HK-2 (cell line): ENCODE measurements at regions not wholly inside any gene's neighbourhood (a gene's known extent, or its start where the extent isn't known, plus 50 kb on each side); places are given as distances from the start of the nearest gene placed in this dataset.

Experiments used
- DNase-seq: peaks from one replicate; pipeline ENCODE4 v3.0.0-alpha.2; 2018; ENCODE audit not compliant: unreplicated experiment

DNA sequence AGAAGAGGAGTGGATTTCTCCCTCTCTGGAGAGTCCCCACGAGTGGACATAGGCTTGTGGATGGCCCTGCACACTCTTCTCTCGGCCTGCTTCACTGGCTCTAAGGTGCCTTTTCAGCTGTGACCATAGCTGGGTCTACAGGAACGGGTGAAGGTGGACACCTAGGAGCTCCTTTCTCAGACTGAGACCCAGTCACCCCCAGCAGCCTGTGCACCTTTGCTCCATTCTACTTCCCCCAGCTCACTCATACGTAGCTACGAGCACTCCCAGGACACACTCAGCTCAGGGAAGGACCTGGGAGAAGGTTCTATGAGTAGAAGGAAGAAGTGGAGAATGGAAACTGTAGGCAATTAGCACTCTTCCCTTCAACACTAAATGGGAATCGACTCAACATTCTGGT is 272.0 kb upstream of the KLF6 start:
- DNase-seq, result no peak

DNA sequence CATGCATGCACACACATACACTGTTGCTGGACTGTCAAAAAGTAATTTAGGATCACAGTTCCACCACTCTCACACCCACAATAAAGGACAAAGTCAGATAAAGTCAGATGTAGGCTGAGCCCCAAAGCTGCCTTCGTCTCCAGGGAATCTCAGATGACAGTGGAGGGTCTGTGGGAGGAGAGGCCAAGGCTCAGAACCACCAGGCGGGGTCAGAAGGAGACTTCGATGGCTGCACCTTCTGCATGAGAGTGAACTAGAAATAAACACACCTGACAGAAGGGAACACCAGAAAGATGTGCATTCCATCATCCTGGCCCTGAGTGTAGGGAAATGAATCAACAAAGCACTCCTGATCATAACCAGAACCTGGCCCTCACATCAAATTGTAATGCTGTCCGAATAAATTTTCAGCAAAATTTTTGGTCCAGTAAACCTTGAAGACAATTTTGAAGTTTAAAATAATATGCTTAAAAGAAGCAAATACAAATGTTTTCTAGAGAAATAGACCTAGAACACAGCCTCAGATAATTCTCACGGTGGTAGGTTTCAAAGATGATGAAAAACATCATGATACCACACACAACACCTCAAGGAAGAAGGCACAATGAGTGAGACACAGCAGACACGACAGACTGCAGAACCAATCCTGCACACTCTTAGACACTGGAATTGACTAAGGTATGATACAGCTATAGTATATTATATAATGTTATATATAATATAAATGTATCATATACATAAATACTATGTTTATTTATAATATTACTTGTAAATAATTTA is 269.8 kb upstream of the KLF6 start:
- DNase-seq, result no peak

DNA sequence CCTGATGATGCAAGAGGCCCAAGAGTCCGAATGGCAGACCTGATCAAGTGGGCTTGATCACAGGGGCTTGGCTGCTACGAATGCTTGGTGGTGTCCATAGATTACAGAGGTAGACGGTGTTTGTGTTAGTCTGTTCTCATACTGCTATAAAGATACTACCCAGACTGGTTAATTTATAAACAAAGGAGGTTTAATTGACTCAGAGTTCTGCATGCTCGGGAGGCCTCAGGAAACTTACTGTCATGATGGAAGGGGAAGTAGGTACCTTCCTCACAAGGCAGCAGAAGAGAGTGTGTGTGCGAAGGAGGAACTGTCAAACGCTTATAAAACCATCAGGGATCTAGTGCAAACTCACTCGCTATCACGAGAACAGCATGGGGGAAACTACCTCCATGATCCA is 268.9 kb upstream of the KLF6 start:
- no peak for DNase-seq

DNA sequence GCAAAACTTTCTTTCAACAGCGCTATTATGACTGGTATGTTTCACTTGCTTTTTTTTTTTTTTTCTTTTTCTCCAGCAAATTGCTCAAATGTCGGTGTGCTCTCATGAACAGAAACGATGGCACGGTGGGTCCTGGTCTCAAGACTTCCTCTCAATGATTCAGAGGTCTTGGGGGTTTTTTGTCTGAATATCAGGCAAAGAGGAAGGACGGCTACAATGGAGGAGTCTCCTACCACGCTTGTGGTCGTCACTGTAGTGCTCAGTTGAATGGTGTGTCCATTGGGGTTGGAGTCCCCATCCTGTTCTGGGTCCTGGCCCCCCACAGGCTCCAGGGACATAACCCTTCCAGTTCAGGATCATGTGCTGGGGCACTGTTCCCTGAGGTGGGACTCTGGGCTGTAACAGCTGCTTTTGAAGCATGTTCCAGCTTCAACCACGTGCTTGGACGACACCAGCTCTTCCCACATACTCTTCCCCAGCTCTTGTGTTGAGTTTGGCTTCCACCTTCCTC is 266.7 kb upstream of the KLF6 start:
- no peak for DNase-seq

DNA sequence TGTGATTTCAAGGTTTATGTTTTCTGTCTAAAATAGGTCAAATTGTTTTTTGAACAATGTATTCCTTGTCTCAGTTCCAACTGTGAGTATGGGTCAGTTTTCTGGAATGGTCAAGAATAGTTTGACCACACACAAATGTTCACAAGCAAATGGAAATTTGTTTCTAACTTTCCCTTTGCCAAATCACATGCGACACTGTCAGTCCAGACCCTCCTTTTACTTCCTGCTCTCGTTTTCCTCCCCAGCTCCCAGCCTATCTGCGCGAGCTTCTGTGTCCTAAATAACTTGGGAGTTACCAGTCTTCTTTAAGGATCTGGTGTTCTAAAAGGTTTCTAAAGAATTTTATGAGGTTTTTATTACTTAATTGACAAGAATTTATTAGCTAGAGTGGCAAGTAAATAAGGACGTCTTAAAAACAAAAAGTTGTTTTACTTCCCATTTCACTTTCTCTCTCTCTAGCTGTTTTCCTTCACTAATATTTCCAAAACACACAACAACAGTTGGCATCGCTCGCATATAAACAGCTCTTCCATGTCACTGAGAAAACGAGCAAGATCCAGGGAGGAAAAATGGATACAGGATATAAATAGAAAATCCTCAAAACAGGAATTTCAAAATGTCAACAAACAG is 266.1 kb upstream of the KLF6 start:
- DNase-seq, result no peak

DNA sequence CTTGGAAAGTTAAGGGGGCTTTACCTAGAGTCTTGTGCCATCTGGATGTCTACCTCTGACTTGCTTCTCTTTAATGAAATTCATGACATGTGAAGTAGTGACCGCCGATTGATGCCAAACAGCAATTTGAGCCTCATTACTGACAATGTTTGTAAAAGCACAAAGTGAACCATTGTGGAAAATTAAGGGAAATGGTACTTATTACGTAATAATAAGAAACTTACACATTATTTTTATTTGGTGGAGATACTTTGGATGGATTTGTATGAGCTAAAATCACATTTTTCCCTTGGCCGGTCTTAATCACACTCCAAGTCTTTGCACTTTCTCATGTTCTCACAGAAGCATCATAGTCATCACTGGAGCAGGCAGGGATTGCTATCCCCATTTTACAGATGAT is 265.1 kb upstream of the KLF6 start:
- no peak for DNase-seq

DNA sequence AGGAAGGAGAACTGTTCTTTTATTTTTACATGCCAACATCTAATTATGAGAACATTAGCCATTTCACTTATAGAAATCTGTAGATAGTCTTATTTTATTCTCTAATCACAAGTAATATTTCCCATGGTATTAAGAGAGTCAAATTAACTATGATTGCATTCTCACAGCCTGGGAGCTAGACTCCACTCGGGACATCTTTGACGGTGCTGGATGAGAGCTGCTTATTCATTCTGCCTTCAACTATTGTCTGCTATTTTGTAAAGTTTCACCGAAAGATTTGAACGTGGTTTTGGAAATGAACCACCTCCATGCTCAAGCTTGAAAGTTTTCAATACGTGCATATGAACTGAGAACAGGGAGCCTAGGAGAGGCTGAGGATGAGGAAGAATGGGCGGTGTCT is 264.3 kb upstream of the KLF6 start:
- no peak for DNase-seq

DNA sequence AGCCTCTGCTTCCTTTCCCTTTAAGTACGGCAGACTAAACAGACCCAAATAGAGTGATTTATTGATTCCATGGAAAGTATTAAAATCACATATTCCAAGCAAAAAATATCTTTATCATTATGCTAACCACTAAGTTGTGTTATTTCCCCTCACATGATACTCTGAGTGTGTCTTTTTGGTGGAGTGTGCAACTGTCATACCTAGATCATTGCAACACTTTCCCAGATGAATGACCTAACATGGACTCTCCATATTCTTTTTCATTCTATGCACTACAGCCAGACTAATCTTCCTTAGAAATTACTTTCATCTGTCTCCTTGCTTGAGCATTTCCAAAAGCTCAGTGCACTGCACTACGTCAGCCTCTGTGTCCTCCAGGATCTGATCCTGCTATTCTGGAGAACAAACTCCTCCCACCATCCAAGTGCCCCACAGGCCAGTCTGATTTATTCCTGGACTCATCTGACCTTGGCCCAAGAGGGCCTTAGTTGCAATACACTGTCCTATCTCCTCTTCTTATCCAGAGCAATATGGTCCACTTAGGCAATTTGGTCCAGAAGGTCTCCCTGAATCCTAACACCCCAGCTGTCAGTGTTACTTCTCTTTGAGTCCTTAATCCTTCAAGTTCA is 263.3 kb upstream of the KLF6 start:
- DNase-seq, result no peak

DNA sequence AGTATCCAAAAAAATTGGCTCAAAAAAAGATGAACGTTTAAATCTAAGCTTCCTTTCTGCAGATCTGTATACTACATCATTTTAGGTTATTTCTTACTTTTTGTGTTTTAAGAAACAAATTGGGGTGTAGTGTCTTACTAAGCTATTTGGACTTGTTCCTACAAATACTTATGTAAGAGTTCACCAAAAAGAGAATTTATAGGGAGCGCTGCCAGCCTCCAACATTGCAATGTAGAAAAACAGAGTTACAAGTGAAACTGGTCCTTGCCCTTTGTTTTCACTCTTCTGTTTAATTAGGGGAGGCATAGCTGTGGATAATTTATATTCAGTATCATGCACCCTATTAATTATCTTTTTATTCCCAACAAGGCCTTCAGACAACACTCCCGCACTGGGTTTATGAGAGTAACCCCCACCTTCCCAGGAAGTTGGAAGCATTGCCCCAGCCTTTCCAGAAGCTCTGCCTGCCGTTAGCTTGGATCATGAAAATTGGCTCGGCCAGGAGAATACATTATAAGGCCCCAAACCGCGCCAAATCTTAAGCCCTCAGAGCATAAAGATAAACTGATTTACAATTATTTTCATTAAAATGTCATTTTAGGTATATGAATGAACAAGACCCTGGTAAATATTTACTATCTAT is 261.8 kb upstream of the KLF6 start:
- DNase-seq, result no peak

DNA sequence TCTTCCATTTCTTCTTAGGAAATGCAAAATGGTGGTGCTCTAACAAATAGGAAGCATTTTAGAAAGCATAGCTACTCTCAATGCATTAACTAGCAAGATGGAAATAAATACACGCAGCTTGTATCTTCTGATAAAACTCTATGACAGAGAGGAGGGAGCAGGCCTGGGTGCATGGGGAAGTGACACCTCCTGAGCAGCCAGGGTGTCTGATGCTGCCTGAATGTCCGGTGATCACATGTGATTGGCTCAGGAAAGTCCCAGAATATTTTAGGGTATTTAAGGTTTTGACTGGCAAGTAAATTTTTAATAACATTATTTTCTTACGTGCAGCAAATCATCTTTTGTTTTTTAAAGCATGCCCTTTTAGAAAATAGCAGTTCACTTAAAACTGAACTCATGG is 261.0 kb upstream of the KLF6 start:
- DNase-seq, result no peak

DNA sequence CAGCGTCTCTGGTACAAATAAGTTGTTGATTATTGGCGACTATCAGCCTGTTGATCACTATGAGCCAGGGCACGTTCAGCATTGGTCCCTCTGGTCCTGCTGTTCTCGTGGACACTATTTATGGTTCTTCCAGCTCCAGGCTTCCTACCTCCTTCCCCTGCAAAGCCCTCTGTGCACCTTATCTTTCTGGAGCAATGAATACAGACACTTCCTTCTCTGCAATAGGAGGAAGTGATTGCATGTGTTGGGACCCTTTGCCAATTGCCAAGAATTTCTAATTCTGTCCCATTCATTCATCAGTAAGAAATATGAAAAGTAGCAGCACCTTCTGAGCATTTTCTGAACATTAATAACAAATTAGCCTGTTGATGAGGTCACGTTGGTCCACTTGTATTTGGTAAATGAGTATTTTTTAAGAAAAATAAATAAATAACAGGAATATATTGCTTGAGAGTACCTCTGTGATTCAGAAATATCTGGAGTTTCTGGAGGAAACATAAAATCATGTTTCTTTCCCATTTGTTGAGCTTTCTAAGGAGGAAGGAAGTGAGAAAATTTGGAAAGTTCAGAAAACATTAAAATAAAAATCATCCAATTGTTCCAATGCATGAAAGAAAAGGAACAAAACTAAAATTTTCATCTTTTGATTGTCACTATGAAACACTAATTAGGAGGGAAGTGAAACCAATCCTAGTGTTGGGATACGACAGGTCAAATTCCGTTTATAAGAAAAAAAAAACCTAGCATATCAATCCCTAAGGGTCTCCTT is 259.1 kb upstream of the KLF6 start:
- no peak for DNase-seq

DNA sequence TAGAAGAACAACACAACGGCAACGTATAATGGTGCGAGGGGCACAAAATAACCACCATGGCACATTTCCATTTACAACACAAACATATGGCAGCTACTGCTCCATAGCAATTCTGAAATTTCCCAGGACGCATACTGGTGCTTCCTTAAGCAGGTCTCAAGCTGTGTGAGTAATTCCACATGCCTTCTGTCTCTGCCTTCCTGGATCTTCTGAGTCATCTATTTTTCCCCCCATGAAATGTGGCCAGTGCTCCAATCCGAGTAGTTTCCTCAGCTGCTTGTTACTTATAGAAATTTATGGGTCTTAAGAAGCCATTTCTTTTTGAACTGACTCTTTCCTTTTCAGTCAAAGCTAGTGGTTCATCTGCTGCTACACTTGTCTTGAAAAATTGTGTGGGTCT is 256.6 kb upstream of the KLF6 start:
- DNase-seq, result no peak

DNA sequence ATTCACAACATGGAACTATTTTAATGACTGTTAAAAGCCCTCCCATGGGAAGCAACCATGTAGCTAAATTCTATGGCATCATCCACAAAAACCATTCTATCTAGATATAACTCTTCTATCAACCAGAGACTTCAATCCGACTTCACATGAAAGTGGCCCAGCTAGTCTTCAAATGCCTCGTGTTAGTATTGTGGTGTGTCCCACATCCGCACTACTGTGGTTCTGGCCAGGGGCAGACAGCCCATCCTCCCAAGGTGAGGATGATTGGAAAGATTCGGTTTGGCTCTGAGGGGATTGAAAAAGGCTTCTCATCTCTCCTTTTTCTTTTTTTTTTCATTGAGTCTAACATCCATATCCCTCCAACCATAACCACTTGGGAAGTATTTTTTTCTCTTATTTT is 253.0 kb upstream of the KLF6 start:
- no peak for DNase-seq

DNA sequence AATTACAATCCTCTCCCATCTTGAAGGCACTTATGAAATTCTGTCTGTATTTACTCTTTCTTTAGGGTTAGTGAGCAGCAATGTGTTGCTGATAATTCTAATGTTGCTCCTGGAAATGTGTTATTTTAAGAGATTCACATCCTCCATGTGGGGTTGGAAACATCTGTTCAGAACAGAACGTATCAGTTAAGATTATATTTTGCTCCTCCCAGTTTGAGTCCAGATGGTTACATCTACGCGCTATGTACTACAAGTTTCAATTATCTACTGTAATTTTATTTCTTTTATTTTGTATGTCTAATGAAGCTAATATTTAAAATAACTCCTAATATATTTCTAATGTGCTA is 250.6 kb upstream of the KLF6 start:
- no peak for DNase-seq

DNA sequence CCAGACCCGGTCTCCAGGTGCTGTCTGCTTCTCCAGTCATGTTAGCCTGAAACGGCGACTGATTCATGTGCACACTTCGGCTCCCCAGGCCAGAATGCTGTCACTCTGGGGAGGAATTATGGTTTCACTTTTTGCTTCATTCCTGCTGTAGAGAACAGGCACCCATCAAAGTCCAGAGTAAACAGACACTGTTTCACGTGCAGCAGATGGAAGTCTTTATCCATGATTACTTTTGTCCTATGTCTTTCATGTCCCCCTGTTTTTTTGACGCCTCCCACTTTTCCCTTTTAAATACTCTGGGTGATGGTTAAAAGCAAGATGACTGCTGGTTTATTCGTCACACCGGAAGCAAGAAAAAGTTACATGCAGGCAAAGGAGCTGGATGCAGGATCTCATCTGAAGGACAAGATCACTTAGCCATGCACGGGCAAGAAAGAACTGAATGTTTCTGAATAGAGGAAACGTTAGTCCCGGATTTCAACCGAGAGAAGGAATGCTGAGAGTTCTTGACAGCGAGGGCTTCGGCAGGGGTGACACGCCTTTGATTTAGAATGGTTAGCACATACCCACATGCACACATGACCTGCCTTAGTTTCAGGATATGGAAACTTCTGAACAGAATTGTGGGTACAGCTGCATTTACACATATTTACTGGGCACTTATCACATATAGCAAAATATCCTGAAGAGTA is 250.0 kb upstream of the KLF6 start:
- DNase-seq, result no peak

DNA sequence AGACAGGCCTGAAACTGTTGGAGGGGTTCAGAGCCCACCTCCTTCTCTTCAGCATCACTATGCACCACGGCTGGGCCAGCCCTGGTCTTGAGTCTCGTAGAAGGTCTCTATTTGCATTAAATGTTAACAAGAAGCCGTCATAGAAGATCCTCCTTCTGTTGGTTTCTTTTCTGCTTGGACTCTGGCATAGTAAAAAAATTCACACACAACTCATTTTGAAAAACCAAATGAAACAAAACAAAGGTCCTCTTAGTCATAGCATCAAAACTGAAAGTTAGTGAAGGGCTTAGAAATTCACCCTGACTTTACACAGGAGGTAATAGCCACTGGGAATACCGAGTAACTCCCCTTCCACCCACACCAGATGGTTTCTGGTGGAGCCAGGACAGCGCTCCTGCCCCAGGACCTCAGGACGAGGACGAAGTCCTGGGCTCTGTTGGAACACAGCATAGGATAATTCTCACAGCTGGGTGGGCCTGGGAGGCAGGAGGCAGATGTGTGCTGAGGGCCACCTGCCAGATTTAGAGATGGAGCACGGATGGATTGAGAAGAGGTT is 248.4 kb upstream of the KLF6 start:
- DNase-seq, result no peak

DNA sequence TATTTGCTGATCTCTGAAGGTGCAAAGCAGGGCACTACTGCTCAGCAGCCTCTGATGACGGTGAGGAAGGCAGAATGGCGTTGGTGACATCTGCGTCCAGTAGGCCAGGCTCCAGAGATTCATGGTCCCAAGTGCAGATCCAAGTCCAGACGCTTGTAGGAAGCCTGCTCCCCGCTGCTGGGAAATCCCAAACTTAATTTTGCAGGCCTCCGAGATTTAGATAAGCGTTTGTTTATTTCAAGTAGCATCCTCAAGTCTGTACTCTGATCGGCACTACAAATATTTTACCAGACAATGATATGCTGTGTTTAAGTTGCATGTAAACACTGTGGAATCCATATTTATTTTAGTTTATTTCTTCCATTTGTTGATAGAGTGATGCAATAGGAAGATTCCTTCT is 244.9 kb upstream of the KLF6 start:
- DNase-seq, result no peak

DNA sequence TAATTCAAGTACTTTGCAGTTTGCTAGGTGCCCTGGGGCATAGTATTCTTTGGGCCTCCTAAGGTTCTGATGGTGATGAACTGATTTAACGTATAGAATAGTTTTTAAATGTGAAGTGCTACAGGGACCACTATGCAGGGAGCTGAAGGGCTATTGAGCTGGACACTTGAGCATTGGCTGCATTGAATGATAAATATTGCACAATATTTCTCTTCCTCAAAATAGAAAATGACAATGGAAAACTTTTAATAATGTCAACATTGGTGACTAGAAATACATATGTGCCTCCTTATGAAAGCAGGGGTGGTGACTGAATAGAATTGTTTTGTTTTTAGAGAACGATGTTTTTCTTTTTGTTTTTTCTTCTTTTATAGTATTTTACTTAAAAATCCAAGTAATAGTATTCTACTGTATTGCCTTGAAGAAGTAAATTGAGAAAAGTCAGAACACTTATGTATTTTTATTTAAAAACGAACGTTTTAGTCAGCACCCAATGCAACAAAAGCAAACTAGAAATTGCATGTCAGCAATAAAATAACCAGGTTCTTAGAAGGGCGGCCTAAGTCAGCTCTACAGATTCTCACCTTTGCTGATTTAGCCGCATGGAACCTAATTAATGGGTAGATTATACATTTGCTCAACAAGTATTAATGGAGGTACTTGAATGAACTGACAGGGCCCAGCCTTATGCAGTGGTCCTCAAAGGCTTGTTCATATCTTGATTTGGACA is 244.0 kb upstream of the KLF6 start:
- no peak for DNase-seq

DNA sequence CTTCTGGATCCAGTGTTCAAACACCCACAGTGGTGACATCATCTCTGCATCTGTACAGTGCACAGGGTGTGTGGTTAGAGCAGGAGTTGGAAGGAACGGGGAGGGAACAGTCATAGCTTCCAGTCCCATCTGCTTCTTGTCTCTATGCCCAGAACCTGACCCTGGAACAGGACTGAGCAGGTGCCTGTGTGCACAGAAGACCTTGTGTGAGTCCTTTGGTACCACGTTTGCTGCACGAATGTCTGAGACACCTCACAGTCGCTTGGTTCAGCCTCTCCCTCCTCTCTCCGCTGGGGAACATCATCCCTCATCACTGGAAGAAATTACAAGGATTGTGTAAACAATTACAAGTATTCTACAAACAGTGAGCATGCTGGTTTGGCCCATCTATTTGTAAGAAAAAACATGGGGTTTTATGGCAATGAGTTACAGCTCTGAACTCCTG is 243.0 kb upstream of the KLF6 start:
- no peak for DNase-seq

DNA sequence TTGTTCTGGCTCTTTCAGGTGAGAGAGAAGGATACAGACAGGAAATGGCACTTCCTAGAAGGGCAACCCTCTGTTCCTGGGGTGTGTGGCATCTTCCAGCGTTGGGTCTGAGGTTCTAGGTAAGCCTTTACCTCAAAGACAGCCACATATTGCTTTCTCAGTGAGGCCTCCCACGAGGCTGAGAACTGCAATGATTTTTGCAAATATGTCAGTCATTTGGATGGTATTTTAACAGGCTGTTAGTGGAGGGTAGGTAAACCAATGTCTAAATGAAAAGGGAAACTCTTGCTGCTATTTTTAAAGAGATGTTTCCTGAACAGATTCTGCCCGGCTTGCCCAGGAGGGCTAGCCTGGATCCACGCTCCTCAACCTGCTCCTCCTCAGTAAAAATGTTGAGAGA is 240.3 kb upstream of the KLF6 start:
- DNase-seq, result no peak
